HepG2 (cell line): ENCODE measurements at regions not wholly inside any gene's neighbourhood (a gene's known extent, or its start where the extent isn't known, plus 50 kb on each side); places are given as distances from the start of the nearest gene placed in this dataset.

Experiments
- ATAC-seq: fragments of 200-7000 bp; cut with Tn5 transposase; 3 replicates; pipeline ENCODE4 v1.9.1; 2020; ENCODE audit warnings: mild to moderate bottlenecking, moderate library complexity
- BruUV-seq: library from RNA; stranded (reverse); fragments of 400-500 nt; replicated peaks from 2 replicates; lab custom pipeline; 2021; lab: Mats Ljungman, UMichigan
- CTCF ChIA-PET: fragments of 300-600 bp; formaldehyde crosslinking; extraction: SDS; loops from one replicate; lab custom pipeline; 2021; ENCODE audit warnings: low total read pairs, inconsistent platforms, low intra/inter-chr PET ratio; lab: Yijun Ruan, JAX
- POLR2A ChIA-PET: fragments of 350-600 bp; sonication (Branson Sonifier 250); formaldehyde crosslinking; loops from one replicate; lab custom pipeline; 2020; ENCODE audit warnings: antibody characterized with exemption, inconsistent platforms; lab: Yijun Ruan, JAX
- DNase-seq: peaks from one replicate; pipeline ENCODE4 v3.0.0-alpha.2; 2015; ENCODE audit warnings: low spot score
- FAIRE-seq: peaks from 3 replicates; lab custom pipeline; 2011; peaks lifted over from hg19 to GRCh38; lab: Jason Lieb, UNC
- H2AFZ ChIP-seq: one replicate; pipeline ENCODE4 v1.6.1; 2011; ENCODE audit warnings: low read length, inconsistent platforms
- H3K27ac ChIP-seq: fragments of 300-600 bp; 3 replicates; pipeline ENCODE4 v1.8.0; 2011; ENCODE audit warnings: mixed run types, mild to moderate bottlenecking, mixed read lengths, low read length, inconsistent platforms; ENCODE audit not compliant: insufficient read depth; ENCODE audit errors: extremely low read length
- H3K27me3 ChIP-seq, 2 experiments: fragments of 200-600 bp in 1 of 2; 2 replicates in 1 of 2; 3 replicates in 1 of 2; pipeline versions ENCODE4 v1.6.0 to v1.8.0; 2011; ENCODE audit warnings: low read length in 2 of 2, mild to moderate bottlenecking in 2 of 2, moderate library complexity in 2 of 2, inconsistent platforms in 1 of 2; ENCODE audit not compliant: insufficient read depth in 2 of 2, control insufficient read depth in 1 of 2
- H3K36me3 ChIP-seq, 2 experiments: fragments of 200-600 bp in 1 of 2; replicated peaks in 1 of 2; 2 replicates in 1 of 2; 3 replicates in 1 of 2; pipeline versions ENCODE4 v1.5.1 to v1.8.0; 2011; ENCODE audit warnings: low read length in 2 of 2, inconsistent platforms in 1 of 2; ENCODE audit not compliant: insufficient read depth in 2 of 2, control insufficient read depth in 1 of 2
- H3K4me1 ChIP-seq: 2 replicates; pipeline ENCODE4 v1.5.1; 2012; ENCODE audit warnings: low read length, inconsistent platforms; ENCODE audit not compliant: insufficient read depth
- H3K4me2 ChIP-seq: 2 replicates; pipeline ENCODE4 v1.6.0; 2011; ENCODE audit warnings: low read depth, low read length, inconsistent platforms
- H3K4me3 ChIP-seq, 3 experiments: fragments of 200-600 bp in 1 of 3; sonication (generic), shearing (Covaris generic) in 1 of 3; replicated peaks in 1 of 3; 2 replicates each; pipeline ENCODE4 v1.5.1; 2011 to 2016; ENCODE audit warnings: low read length in 3 of 3, inconsistent platforms in 2 of 3, low read depth in 2 of 3, mild to moderate bottlenecking in 2 of 3, control low read depth in 1 of 3, mixed read lengths in 1 of 3; ENCODE audit not compliant: insufficient read depth in 1 of 3
- H3K79me2 ChIP-seq: one replicate; pipeline ENCODE4 v1.6.1; 2011; ENCODE audit warnings: low read length, inconsistent platforms; ENCODE audit not compliant: insufficient read depth
- H3K9ac ChIP-seq: 2 replicates; pipeline ENCODE4 v1.6.0; 2011; ENCODE audit warnings: mild to moderate bottlenecking, low read depth, low read length, inconsistent platforms; ENCODE audit not compliant: insufficient read depth
- H3K9me3 ChIP-seq: 2 replicates; pipeline ENCODE4 v1.5.1; 2012; ENCODE audit warnings: mild to moderate bottlenecking, low read length
- H4K20me1 ChIP-seq: 2 replicates; pipeline ENCODE4 v1.6.0; 2011; ENCODE audit warnings: inconsistent platforms, mild to moderate bottlenecking, low read length, moderate library complexity; ENCODE audit not compliant: insufficient read depth
- MLXIP ChIP-seq: sonication (generic); formaldehyde crosslinking; IDR thresholded peaks from 2 replicates; pipeline ENCODE4 v1.9.0; 2021; ENCODE audit warnings: missing genetic modification reagents, borderline replicate concordance
- SRSF4 ChIP-seq: fragments of 200-400 bp; formaldehyde crosslinking; IDR thresholded peaks from one replicate; pipeline ENCODE4 v1.6.1; 2018; ENCODE audit warnings: mild to moderate bottlenecking, low read depth, low read length, moderate library complexity; ENCODE audit not compliant: poor library complexity, severe bottlenecking
- TCF7L2 ChIP-seq: IDR thresholded peaks from 2 replicates; pipeline ENCODE4 v1.6.1; 2011; ENCODE audit warnings: mild to moderate bottlenecking, low read depth, low read length, moderate library complexity
- TRIM24 ChIP-seq: sonication (generic); formaldehyde crosslinking; IDR thresholded peaks from 2 replicates; pipeline ENCODE4 v1.8.0; 2022; ENCODE audit warnings: mild to moderate bottlenecking, missing genetic modification reagents
- ZBTB43 ChIP-seq: sonication (generic); formaldehyde crosslinking; conservative IDR thresholded peaks from 2 replicates; pipeline ENCODE4 v1.4.0; 2020; ENCODE audit warnings: missing genetic modification reagents
- ZMYM4 ChIP-seq: sonication (generic); formaldehyde crosslinking; IDR thresholded peaks from 2 replicates; pipeline ENCODE4 v1.8.1; 2023; ENCODE audit warnings: mild to moderate bottlenecking, missing genetic modification reagents
- ZNF598 ChIP-seq: sonication (generic); formaldehyde crosslinking; IDR thresholded peaks from 2 replicates; pipeline ENCODE4 v1.5.1; 2020; ENCODE audit warnings: mild to moderate bottlenecking, missing genetic modification reagents, borderline replicate concordance
- ZNF841 ChIP-seq: sonication (generic); formaldehyde crosslinking; IDR thresholded peaks from 2 replicates; pipeline ENCODE4 v1.8.1; 2023; ENCODE audit warnings: missing genetic modification reagents, borderline replicate concordance
- WGBS: methylation state at CpG from one replicate; pipeline ENCODE4 v1.1.6; 2017; ENCODE audit warnings: low lambda C conversion rate; 5-methylcytosine and 5-hydroxymethylcytosine counted together
- in situ Hi-C: cut with HindIII; loops from 2 replicates; pipeline ENCODE4 v1.10.0; 2017; ENCODE audit warnings: low pct_unique_long_range_greater_than_20kb; ENCODE audit not compliant: extremely low pct_ligation_motif_present
- intact Hi-C: fragments of 100-400 bp; cut with micrococcal nuclease; formaldehyde crosslinking; loops from one replicate; pipeline ENCODE4 v1.10.0; 2022; ENCODE audit not compliant: unreplicated experiment

GRCh38 chr4:153074936-153075630 lies 129.2 kb upstream of the TRIM2 start:
- no peak overlapping the region for H3K4me3 ChIP-seq
- H3K79me2 ChIP-seq = no peaks in the 10 kb centered on the region
- ChIA-PET POLR2A (no interaction called here), CTCF (no interaction called here)
- BruUV-seq = no TSS peak
- H3K36me3 ChIP-seq = no peaks in the 10 kb centered on the region
- no peaks in the 10 kb centered on the region for H3K27me3 ChIP-seq
- in situ Hi-C loops = no loop called here
- WGBS = 0% methylated on average over 2 of the region's 2 CpGs
- intact Hi-C loops = no loop called here
- H3K4me2 ChIP-seq = no peak overlapping the region
- TF ChIP-seq ZBTB43 (CRISPR knock-in tag) (no peak), TRIM24 (CRISPR knock-in tag) (no peak), ZNF841 (no peak)
- ATAC-seq = no peak
- H3K9ac ChIP-seq = no peak overlapping the region
- no peak for FAIRE-seq
- no peaks in the 10 kb centered on the region for H3K4me1 ChIP-seq
- no peak overlapping the region for H3K27ac ChIP-seq
- no peak for DNase-seq
- no peak overlapping the region for H2AFZ ChIP-seq
- H4K20me1 ChIP-seq = no peaks in the 10 kb centered on the region
- H3K9me3 ChIP-seq = no peaks in the 10 kb centered on the region

- Histone ChIP-seq H3K4me1 (no peaks in the 10 kb centered on the region), H3K9me3 (no peaks in the 10 kb centered on the region), H3K27me3 (no peaks in the 10 kb centered on the region), H3K4me2 (no peak overlapping the region), H2AFZ (no peak overlapping the region), H4K20me1 (no peaks in the 10 kb centered on the region), H3K79me2 (no peaks in the 10 kb centered on the region), H3K36me3 (no peaks in the 10 kb centered on the region), H3K9ac (no peak overlapping the region), H3K4me3 (no peak overlapping the region), H3K27ac (no peak overlapping the region)
- FAIRE-seq (no peak), ATAC-seq (no peak), DNase-seq (no peak)
- in situ Hi-C loops (no loop called here), intact Hi-C loops (no loop called here)
- ChIA-PET CTCF (no interaction called here), POLR2A (no interaction called here)
- TF ChIP-seq ZMYM4 (CRISPR knock-in tag) (no peak), TCF7L2 (no peak), SRSF4 (no peak), ZNF598 (CRISPR knock-in tag) (no peak), MLXIP (CRISPR knock-in tag) (no peak)
- 56% methylated on average over 4 of the region's 4 CpGs for WGBS
- no TSS peak for BruUV-seq
Observed at GRCh38 chr4:153075836-153076518, 128.3 kb upstream of the TRIM2 start.
